NT2/D1 (cell line): ENCODE measurements at regions not wholly inside any gene's neighbourhood (a gene's known extent, or its start where the extent isn't known, plus 50 kb on each side); places are given as distances from the start of the nearest gene placed in this dataset.

Experiments used
- SUZ12 ChIP-seq: IDR thresholded peaks from 2 replicates; pipeline ENCODE4 v1.6.1; 2011; ENCODE audit not compliant: insufficient read length, insufficient read depth; ENCODE audit errors: extremely low read depth
- ZNF274 ChIP-seq: IDR thresholded peaks from 2 replicates; pipeline ENCODE4 v1.6.1; 2011; ENCODE audit warnings: mild to moderate bottlenecking, low read depth, low read length

DNA sequence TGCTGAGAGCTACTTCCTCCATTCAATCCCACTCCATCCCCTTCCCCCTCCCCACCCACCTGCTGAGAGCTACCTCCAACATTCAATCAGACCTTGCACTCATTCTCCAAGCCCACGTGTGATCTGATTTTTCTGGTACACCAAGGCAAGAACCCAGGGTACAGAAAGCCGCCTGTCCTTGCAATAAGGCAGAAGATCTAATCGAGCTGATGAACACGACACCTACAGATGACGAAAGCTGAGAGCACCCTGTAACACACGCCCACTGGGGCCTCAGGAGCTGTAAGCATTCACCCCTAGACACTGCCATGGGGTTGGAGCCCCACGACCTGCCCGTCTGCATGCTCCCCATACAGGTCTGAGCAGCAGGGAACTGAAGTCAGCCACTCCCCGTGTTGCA, 58.3 kb downstream of the TRIML1 start:
- TF ChIP-seq SUZ12 (no peak), ZNF274 (no peak)
